HG03457 (cell line): ENCODE measurements at regions not wholly inside any gene's neighbourhood (a gene's known extent, or its start where the extent isn't known, plus 50 kb on each side); places are given as distances from the start of the nearest gene placed in this dataset.
"Not testable (repeated sequence)": the region's sequence is repeated elsewhere in the genome, so short reads cannot be mapped to it uniquely, and the experiment has no call there.

Experiments
- ATAC-seq: cut with Tn5 transposase; IDR thresholded peaks from one replicate; pipeline ENCODE4 v1.9.1; 2021; ENCODE audit warnings: moderate number of reproducible peaks; ENCODE audit not compliant: unreplicated experiment

DNA sequence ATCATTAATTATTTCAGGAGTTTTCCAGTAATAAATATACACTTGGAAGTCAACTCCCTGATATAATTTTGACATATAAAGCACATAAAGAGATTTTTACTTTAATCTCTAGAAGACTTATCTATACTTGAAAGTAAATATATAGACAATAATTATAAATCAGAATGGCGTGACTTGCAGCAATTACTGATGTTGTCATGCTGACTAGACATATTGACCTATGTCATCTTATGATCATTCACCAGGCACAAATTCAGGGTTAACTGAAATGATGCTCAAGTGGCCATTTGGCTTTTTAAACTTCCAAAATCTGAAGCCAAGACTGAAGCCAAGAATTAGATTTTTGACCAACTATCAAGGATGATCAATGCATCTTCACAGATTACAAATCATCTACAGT is 192.2 kb downstream of the MCHR2 start:
- no peak for ATAC-seq

DNA sequence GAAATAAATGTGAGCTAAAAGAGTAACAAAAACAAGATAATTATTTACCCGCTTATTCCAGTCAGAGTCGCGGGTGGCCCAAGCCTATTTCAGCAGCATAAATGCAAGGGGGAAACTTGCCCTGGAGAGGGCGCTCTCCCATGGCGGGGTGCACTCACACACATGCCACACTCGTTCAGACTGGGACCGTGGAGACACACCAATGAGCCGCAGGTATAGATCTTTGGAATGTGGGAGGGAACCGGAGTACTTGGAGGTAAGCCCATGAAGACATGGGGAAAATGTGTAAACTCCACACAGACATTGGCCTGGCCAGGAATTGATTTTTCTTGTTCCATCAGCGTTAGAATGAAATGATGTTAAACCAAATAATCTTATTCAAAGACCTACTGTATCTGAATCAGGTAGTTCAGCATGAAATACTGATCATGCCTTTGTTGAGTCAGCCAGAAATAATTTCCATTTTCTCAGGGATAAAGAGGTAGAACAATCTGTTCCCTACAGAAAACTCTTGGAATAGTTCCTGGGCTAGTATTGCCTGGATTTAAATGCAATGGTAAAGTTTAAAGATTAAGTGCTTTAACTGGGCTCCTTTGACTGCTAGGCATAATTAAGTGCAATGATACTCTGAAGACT is 191.5 kb downstream of the MCHR2 start:
- no peak for ATAC-seq

DNA sequence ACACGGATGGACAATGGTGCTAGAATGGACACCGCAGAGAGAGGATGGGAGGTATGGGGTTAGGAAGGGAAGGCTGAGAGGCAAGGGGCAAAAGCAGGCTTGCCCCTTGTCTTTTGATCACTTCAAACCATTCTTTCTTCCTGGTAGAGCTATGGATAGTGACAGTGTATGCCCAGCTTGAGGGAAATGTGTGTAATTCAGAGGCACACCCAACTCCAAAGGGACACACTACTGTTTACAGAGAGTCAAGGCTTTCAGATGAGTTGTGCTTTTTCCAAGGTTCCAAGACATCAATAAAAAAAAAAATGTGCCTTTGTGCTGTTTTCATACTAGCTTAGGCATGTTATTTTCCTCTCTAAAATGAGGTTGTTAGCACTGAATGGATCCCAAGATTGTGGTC is 185.0 kb downstream of the MCHR2 start:
- ATAC-seq: no peak

DNA sequence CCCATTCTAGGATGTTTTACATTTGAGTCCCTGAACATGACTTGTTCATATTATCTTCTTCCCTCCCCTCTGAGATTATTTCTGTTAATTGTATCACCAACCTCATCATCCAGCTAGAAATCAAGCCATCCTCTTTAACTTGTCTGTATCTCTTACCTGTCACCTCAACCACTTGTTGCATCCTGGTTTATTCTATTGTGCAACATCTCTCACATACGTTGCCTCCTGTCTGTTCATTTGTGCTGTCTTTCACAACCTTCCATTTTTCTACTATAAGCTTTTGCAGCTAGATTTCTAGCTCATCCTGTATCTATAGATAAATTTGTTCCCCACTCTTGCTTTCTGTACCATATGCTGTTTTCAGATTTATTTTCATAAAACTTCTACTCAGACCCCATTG is 183.7 kb downstream of the MCHR2 start:
- ATAC-seq: no peak

DNA sequence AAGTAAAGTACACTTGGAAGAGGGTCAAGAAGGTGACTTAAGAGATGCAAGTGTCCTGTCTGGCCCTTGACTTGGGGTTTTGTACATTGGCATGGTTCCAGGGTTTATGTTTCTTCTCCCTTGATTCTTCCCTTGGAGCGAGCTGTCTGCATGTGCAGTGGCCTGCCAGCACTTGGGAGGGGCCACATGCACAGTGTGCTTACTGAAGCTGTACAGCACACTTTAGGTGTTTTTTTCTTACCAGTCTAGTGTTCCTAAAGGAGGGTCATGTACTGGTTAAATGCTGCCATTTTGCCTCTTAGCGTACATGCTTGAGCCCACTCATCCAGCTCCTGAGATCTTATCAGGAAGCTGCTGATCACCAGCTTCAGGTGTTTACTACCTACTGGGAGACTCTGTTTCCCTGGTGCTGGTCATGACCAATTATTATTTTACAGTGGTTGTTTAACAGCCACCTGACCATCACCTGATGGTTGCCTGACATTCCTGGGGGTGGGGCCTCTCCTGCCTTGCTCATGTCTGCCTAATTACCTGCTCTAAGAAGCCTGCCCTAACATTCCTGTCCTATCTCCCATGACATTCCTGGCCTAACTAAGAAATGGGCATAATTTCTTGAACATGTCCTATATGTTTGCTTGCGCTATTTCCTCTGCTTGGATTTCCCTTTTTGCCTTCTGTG is 182.9 kb downstream of the MCHR2 start:
- ATAC-seq: no peak

DNA sequence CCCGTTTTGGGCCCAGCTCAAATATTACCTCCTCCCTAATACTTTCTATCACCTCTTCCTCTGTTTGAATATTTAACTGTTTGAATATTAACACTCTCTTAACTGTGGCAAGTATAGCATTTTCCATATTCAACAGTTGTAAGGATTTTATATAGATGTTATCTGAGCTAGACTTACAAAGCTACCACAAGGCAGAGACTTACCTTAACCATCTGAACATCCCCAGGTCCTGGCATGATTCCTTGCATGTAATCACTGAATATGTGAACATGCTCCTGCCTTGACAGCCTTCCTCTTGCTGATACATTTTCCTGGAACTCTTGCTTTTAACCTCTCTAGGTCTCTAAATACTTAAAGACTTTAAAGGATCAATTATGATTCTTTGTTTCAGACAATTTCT is 182.4 kb downstream of the MCHR2 start:
- ATAC-seq: no peak

DNA sequence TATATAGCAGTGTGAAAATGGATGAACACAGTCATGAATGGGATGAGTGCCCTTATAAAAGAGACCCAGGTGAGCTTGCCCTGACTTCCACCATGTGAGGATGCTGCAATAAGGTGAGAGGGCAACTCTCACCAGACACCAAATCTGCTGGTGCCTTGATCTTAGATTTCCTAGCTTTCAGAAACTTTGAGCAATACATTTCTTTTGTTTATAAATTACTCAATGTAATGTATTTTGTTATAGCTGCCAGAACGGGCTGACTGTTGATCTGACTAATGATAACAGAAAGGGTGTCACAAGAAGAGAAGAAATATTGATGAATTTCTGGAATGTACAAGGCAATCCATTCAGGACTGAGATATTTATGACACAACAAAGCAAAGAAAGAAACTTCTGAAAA is 180.5 kb downstream of the MCHR2 start:
- no peak for ATAC-seq

DNA sequence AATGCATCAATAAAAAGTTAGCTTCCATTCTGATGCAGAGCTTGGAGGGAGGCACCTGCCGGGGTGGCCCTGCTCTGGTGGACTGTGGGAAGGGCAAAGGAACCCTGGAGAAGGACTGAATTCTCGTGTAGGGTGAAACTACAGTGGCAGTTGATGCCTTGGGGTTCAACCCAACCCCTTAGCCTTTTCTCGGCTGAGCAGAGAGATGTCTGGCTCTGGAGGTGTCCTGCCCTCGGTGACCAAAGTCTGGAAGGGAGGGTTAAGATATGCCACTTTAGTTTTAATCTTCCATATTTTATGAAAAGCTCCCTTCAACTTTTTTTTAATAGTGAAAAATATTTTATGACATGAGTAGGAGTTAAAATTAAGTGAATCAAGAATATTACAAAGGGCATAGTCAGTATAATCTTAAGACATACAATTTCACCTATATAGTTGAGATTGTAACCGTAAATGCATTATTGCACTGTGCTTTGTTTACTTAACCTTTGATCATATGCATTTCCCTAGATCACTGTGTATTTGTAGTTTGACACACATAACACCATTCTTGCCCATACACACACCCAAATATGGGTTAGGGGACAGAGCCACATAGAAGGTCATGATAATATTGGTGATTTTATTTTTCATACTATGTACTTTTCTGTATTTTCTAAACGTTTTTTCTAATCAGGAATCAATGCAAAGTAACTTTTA is 179.6 kb downstream of the MCHR2 start:
- no peak for ATAC-seq

DNA sequence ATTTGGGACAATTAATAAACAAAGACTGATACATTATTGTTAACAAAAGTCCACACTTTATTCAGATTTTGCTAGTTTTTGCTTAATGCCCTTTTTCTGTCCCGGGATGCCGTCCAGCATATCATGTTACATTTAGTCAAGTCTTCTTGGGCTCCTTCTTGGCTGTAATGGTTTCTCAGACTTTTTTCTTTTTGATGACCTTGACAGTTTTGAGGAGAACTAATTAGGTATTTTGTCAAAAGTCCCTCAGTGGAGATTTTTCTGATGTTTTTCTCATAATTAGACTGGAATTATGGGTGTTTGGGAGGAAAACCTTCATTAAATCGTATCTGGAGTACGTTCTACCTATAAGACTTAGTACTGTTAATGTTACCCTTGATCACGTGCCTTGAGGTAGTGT is 177.2 kb downstream of the MCHR2 start:
- ATAC-seq: no peak

DNA sequence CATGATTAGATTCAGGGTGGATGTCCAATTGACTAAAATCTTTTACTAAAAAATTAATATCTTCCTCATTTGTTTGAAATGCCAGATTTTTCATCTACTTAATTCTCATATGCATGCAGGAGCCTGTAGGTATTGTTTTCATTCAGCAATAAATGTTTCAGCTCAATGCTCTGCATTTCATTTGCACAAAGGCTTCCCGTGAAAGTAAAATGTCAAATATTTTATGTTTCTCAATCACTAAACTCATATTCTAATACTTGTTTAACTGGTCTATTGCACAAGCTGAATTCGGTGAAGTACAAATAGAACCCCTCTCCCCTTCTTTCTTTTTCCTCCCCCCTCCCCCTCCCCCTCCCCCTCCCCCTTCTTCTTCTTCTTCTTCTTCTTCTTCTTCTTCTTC is 175.9 kb downstream of the MCHR2 start:
- no peak for ATAC-seq

DNA sequence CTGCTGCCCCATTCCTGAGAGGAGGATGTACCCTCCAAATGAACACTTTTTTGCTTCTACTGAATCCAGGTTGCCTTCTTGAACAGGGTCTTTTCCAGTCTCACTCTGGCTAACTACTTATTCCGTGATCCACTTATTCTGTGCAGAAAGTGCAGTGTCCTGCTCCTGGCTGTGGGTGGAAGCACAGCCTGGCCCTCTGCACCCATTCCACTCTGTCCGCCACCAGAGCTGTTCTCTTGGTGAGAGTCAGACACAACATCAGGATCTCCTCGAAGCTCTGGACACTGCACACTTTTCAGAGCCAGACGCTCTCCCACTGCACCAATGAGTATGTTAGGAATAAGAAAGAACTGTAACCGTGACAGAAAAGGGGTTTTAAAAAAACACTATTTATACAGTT is 174.2 kb downstream of the MCHR2 start:
- no peak for ATAC-seq

DNA sequence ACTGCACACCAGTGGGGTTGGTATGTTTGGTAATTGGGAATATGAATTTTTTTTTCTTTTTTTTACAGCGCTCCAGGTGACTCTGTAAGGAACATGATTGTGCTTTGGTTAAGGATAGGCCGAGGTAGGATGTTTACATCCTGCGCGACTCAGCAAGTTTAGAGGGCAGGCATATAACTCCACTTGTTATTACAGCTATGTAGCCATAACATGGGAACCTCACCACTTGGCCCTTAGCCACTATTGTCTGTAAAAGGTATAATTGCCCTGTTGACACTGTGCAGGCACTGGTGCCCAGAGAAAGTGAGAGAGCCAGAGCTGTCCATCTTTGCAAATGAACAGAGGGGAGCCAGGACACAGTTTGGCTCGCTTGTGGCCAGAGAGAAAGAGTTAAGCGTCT is 172.9 kb downstream of the MCHR2 start:
- no peak for ATAC-seq

DNA sequence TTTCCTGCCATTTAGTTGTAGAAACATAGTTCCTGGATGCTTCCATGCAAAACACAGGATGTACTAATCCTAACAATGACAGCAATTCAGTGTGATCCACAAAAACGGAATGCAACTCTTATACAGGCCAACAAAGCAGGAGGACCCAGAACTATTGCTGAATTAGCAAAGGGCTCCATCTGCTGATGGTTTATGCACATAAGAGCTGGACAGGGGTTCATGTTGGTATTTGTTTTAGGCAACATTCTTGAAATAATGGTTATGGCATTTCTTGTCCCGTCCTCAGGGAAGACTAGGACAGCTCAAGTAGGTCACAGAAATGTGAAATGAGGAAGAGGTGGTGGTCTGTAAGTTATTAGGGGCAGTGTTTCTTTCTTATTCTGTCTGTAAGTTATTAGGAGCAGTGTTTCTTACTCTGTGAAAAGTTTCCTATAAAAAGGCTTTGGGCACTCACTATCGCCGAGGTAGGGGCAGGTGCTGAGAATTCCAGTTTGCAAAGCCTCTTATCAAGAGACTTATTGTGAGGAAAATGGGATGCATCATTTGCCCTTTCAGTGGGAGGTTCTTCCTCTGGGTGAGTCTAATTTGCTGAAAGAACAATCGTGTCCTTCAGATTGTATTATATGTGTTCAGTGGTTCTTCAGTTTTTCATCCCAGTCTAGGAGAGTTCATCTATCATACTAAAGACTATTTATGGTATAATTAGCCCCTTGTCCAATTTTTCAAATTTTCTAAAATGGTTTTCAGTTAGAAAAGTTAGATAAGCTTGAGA is 171.1 kb downstream of the MCHR2 start:
- no peak for ATAC-seq

DNA sequence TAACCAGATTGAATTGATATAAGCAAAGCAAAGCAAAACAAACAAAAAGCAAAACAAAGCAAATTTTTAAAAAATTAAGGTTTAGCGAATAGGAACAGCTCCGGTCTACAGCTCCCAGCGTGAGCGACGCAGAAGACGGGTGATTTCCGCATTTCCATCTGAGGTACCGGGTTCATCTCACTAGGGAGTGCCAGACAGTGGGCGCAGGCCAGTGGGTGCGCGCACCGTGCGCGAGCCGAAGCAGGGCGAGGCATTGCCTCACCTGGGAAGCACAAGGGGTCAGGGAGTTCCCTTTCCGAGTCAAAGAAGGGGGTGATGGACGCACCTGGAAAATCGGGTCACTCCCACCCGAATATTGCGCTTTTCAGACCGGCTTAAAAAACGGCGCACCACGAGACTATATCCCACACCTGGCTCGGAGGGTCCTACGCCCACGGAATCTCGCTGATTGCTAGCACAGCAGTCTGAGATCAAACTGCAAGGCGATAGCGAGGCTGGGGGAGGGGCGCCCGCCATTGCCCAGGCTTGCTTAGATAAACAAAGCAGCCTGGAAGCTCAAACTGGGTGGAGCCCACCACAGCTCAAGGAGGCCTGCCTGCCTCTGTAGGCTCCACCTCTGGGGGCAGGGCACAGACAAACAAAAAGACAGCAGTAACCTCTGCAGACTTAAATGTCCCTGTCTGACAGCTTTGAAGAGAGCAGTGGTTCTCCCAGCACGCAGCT is 170.3 kb downstream of the MCHR2 start:
- ATAC-seq: not testable (repeated sequence)

DNA sequence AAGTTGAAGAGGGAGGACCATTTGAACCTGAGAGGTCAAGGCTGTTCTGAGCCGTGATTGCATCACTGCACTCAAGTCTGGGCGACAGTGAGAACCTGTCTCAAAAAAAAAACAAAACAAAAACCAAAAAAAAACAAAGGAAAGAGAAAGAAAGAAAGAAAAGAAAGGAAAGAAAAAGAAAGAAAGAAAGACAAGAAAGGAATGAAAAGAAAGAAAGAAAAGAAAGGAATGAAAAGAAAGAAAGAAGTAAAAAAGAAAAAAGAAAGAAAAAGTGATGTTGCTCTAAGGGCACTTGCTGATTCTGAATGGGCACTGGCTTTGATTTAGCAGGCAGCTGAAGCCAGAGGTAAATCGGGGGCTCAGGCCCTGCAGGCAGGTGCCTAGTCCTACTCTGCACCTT is 161.0 kb downstream of the MCHR2 start:
- ATAC-seq: no peak

DNA sequence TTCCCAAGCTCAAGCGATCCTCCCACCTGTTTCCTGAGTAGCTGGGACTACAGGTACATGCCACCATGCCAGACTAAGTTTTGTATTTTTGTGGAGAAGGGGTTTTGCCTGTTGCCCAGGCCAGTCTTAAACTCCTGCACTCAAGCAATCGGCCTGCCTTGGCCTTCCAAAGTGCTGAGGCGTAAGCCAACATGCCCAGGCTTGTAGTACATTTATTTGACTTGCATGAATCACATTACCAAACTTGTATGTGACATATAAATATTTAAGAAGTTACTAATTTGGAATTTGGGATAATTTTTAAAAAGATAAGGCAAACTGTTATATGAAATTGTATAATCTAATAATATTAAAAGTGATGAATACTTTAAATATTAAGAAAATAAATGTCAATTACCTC is 157.6 kb downstream of the MCHR2 start:
- ATAC-seq: no peak

DNA sequence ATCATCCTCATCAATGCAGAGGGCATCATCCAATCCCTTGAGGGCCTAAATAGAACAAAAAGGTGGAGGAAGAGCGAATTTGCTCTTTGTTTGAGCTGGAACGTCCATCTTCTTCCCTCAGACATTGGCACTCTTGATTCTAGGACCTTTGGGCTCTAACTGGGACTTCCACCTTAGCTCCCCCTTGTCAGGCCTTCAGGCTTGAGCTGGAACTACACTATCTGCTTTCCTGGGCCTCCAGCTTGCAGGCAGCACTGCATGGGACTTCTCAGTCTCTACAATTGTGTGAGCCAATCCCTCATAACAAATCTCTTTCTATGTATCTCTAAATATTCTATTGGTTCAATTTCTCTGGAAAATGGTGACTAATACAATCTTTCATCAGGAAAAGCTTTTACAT is 155.4 kb downstream of the MCHR2 start:
- ATAC-seq: no peak

DNA sequence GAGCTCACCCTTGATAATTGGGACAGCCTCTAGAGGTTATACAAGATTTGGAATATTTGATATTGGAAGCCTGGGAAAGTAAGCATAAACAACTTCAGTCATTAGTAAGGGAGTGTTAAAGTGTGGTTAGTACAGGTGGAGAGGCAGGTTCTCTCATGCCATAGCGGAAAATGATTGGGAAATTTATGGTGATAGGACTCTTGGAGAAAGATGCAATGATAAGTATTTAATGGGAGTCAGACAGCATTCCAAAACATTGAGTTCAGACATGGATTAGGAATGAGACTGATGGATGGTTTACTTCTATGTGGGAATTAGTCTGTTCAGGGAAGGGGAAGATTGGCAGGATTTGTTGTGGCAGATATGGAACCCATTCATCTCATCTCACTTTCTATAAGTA is 152.7 kb downstream of the MCHR2 start:
- no peak for ATAC-seq

DNA sequence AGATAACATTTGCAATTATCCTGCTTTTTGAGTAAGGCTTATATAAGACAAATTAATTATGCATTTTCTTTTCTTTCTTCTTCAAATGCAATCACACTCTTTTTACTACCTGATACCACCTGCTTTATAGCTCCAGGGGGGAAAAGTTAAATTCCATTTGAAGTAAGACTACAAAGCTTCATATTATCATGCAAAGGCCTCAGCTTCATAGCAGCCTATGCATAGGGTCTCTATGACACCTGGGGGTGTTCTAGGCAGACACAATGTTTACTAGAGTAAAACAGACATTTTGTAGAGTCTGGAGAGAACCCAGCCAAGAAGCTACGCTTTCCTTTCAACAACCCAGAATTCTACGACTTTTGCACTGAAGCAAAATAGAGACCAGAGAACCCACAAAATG is 148.0 kb downstream of the MCHR2 start:
- no peak for ATAC-seq

DNA sequence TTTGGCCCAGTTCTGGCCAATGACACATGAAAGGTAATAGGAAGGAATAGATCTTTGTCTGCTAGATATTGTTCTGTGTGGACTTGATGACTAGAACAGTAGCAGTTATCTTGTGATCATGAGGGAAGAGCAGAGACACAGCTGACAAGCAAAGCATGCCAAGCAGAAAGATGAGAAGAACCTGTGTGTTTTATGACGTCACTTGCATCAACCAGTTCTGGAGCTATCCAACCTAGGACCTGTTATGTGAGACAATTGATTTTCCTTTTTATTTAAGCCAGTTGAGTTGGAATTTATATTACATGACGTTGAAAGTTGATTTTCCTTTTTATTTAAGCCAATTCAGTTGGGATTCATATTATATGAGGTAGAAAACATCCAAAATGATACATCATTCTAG is 143.2 kb downstream of the MCHR2 start:
- ATAC-seq: no peak

DNA sequence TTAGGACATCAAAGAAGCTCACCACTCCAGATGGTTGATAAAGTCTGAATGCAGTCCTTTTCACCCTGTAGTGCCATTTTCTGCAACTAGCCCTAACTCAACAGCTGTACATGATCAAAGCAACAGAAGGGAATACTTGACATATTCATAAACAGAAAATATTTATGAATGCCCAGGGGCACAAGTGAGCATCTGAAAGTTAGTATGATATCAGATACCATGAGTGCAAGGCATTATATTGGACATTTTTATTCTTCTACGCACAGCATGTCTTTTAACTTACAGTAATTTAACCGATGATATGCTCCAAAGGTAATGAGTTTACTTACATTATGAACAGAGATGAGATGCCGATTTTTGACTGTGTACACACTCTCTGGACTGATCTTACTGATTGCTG is 142.0 kb downstream of the MCHR2 start:
- ATAC-seq: no peak
